Effector memory CD8-positive, alpha-beta T cell (primary cell): ENCODE measurements at regions not wholly inside any gene's neighbourhood (a gene's known extent, or its start where the extent isn't known, plus 50 kb on each side); places are given as distances from the start of the nearest gene placed in this dataset.

Source experiments
- ATAC-seq: fragments of 150-1000 bp; cut with Tn5 transposase; replicated peaks from 2 replicates; pipeline ENCODE4 v1.10.0; 2021; ENCODE audit warnings: mild to moderate bottlenecking, moderate library complexity
- DNase-seq, 3 experiments: peaks; one replicate each; pipeline ENCODE4 v3.0.0; 2021
- H3K27ac Mint-ChIP-seq, 2 donors: one replicate each; pipeline ENCODE4 v1.8.0; 2022; ENCODE audit warnings: mild to moderate bottlenecking in 2 of 2, mixed read lengths in 2 of 2, moderate library complexity in 2 of 2
- H3K27me3 Mint-ChIP-seq, 2 donors: one replicate each; pipeline ENCODE4 v1.8.0; 2022; ENCODE audit warnings: mixed read lengths in 2 of 2
- H3K36me3 Mint-ChIP-seq: one replicate; pipeline ENCODE4 v1.8.0; 2022; ENCODE audit warnings: mild to moderate bottlenecking, moderate library complexity, mixed read lengths; ENCODE audit not compliant: insufficient read depth
- H3K4me1 Mint-ChIP-seq, 2 donors: one replicate each; pipeline ENCODE4 v1.8.0; 2022; ENCODE audit warnings: low read depth in 2 of 2, mixed read lengths in 2 of 2
- H3K4me3 Mint-ChIP-seq, 2 donors: one replicate each; pipeline ENCODE4 v1.8.0; 2022; ENCODE audit warnings: mild to moderate bottlenecking in 2 of 2, mixed read lengths in 2 of 2, moderate library complexity in 2 of 2
- H3K9me3 Mint-ChIP-seq, 2 donors: one replicate each; pipeline ENCODE4 v1.8.0; 2022; ENCODE audit warnings: mixed read lengths in 2 of 2

- no peak for DNase-seq
- Mint-ChIP-seq H3K36me3 (no peaks in the 10 kb centered on the region), H3K4me1 (no peaks in the 10 kb centered on the region), H3K27me3 (no peaks in the 10 kb centered on the region), H3K9me3 (peaks cover 0 to 7% of the 10 kb centered on the region in 2 donors), H3K27ac (no peak overlapping the region), H3K4me3 (no peak overlapping the region)
- ATAC-seq, result no peak
These were observed 242.1 kb upstream of the THRB start for GRCh38 chr3:24736701-24737100.

GRCh38 chr3:24740326-24740725 is 245.7 kb upstream of the THRB start:
- H3K4me3 Mint-ChIP-seq, result no peak overlapping the region
- H3K36me3 Mint-ChIP-seq, result no peaks in the 10 kb centered on the region
- no peaks in the 10 kb centered on the region for H3K4me1 Mint-ChIP-seq
- no peak overlapping the region for H3K27ac Mint-ChIP-seq
- DNase-seq (no peak), ATAC-seq (no peak)
- no peaks in the 10 kb centered on the region for H3K27me3 Mint-ChIP-seq
- H3K9me3 Mint-ChIP-seq, result peaks cover 0 to 12% of the 10 kb centered on the region in 2 donors

- ATAC-seq (no peak), DNase-seq (no peak)
- Mint-ChIP-seq H3K36me3 (no peaks in the 10 kb centered on the region), H3K4me1 (no peaks in the 10 kb centered on the region), H3K4me3 (no peak overlapping the region), H3K9me3 (peaks cover 0 to 7% of the 10 kb centered on the region in 2 donors), H3K27me3 (no peaks in the 10 kb centered on the region), H3K27ac (no peak overlapping the region)
These were observed 246.9 kb upstream of the THRB start for GRCh38 chr3:24741506-24741905.

GRCh38 chr3:24748520-24748919 is 253.9 kb upstream of the THRB start:
- Mint-ChIP-seq H3K27me3 (no peaks in the 10 kb centered on the region), H3K36me3 (no peaks in the 10 kb centered on the region), H3K4me1 (no peaks in the 10 kb centered on the region), H3K9me3 (peaks cover 3 to 12% of the 10 kb centered on the region in 2 donors), H3K27ac (no peak overlapping the region), H3K4me3 (no peak overlapping the region)
- ATAC-seq (no peak), DNase-seq (no peak)

- H3K36me3 Mint-ChIP-seq, result no peaks in the 10 kb centered on the region
- no peaks in the 10 kb centered on the region for H3K27me3 Mint-ChIP-seq
- no peak overlapping the region for H3K27ac Mint-ChIP-seq
- no peak overlapping the region for H3K4me3 Mint-ChIP-seq
- peaks cover 2 to 12% of the 10 kb centered on the region in 2 donors for H3K9me3 Mint-ChIP-seq
- DNase-seq, result no peak
- ATAC-seq, result no peak
- H3K4me1 Mint-ChIP-seq, result no peaks in the 10 kb centered on the region
These were observed 256.4 kb upstream of the THRB start for GRCh38 chr3:24751020-24751419.

GRCh38 chr3:24756101-24756888 is 261.6 kb upstream of the THRB start:
- no peak for DNase-seq
- H3K9me3 Mint-ChIP-seq, result peaks cover 2 to 18% of the 10 kb centered on the region in 2 donors
- H3K36me3 Mint-ChIP-seq, result no peaks in the 10 kb centered on the region
- no peaks in the 10 kb centered on the region for H3K4me1 Mint-ChIP-seq
- H3K27ac Mint-ChIP-seq, result no peak overlapping the region
- H3K27me3 Mint-ChIP-seq, result no peaks in the 10 kb centered on the region
- no peak overlapping the region for H3K4me3 Mint-ChIP-seq
- no peak for ATAC-seq

GRCh38 chr3:24763393-24763792 is 268.7 kb upstream of the THRB start:
- H3K36me3 Mint-ChIP-seq, result no peaks in the 10 kb centered on the region
- no peak overlapping the region for H3K27ac Mint-ChIP-seq
- H3K4me1 Mint-ChIP-seq, result no peaks in the 10 kb centered on the region
- H3K27me3 Mint-ChIP-seq, result no peaks in the 10 kb centered on the region
- H3K9me3 Mint-ChIP-seq, result peaks cover 0 to 2% of the 10 kb centered on the region in 2 donors
- no peak for ATAC-seq
- H3K4me3 Mint-ChIP-seq, result no peak overlapping the region
- DNase-seq, result no peak

- ATAC-seq, result no peak
- peaks cover 0 to 4% of the 10 kb centered on the region in 2 donors for H3K9me3 Mint-ChIP-seq
- no peak for DNase-seq
- no peaks in the 10 kb centered on the region for H3K4me1 Mint-ChIP-seq
- H3K4me3 Mint-ChIP-seq, result no peak overlapping the region
- H3K27ac Mint-ChIP-seq, result no peak overlapping the region
- H3K27me3 Mint-ChIP-seq, result no peaks in the 10 kb centered on the region
- no peaks in the 10 kb centered on the region for H3K36me3 Mint-ChIP-seq
These were observed 269.7 kb upstream of the THRB start for GRCh38 chr3:24764236-24764915.

- DNase-seq, result no peak
- no peaks in the 10 kb centered on the region for H3K27me3 Mint-ChIP-seq
- H3K27ac Mint-ChIP-seq, result no peak overlapping the region
- no peaks in the 10 kb centered on the region for H3K4me1 Mint-ChIP-seq
- ATAC-seq, result no peak
- no peaks in the 10 kb centered on the region for H3K36me3 Mint-ChIP-seq
- peaks cover 0 to 4% of the 10 kb centered on the region in 2 donors for H3K9me3 Mint-ChIP-seq
- H3K4me3 Mint-ChIP-seq, result no peak overlapping the region
These were observed 270.7 kb upstream of the THRB start for GRCh38 chr3:24765399-24765798.

- Mint-ChIP-seq H3K27me3 (no peaks in the 10 kb centered on the region), H3K4me3 (no peak overlapping the region), H3K36me3 (no peaks in the 10 kb centered on the region), H3K9me3 (peaks cover 6% of the 10 kb centered on the region in 2 donors), H3K27ac (no peak overlapping the region), H3K4me1 (no peaks in the 10 kb centered on the region)
- DNase-seq (no peak), ATAC-seq (no peak)
These were observed 275.3 kb upstream of the THRB start for GRCh38 chr3:24769918-24770317.

GRCh38 chr3:24773798-24774197 is 279.1 kb upstream of the THRB start:
- Mint-ChIP-seq H3K9me3 (peaks cover 4 to 6% of the 10 kb centered on the region in 2 donors), H3K27me3 (no peaks in the 10 kb centered on the region), H3K27ac (no peak overlapping the region), H3K4me1 (no peaks in the 10 kb centered on the region), H3K36me3 (peaks cover 3% of the 10 kb centered on the region), H3K4me3 (no peak overlapping the region)
- DNase-seq (no peak), ATAC-seq (no peak)

- no peaks in the 10 kb centered on the region for H3K27me3 Mint-ChIP-seq
- DNase-seq (no peak), ATAC-seq (no peak)
- H3K27ac Mint-ChIP-seq, result no peak overlapping the region
- H3K36me3 Mint-ChIP-seq, result peaks cover 3% of the 10 kb centered on the region
- peaks cover 2 to 12% of the 10 kb centered on the region in 2 donors for H3K9me3 Mint-ChIP-seq
- no peaks in the 10 kb centered on the region for H3K4me1 Mint-ChIP-seq
- no peak overlapping the region for H3K4me3 Mint-ChIP-seq
These were observed 286.3 kb upstream of the THRB start for GRCh38 chr3:24780991-24781390.

GRCh38 chr3:24781454-24781853 is 286.8 kb upstream of the THRB start:
- no peaks in the 10 kb centered on the region for H3K4me1 Mint-ChIP-seq
- no peak overlapping the region for H3K4me3 Mint-ChIP-seq
- peaks cover 3% of the 10 kb centered on the region for H3K36me3 Mint-ChIP-seq
- H3K9me3 Mint-ChIP-seq, result peaks cover 3 to 14% of the 10 kb centered on the region in 2 donors
- H3K27ac Mint-ChIP-seq, result no peak overlapping the region
- no peak for ATAC-seq
- no peak for DNase-seq
- no peaks in the 10 kb centered on the region for H3K27me3 Mint-ChIP-seq

- no peak for ATAC-seq
- Mint-ChIP-seq H3K4me3 (no peak overlapping the region), H3K36me3 (no peaks in the 10 kb centered on the region), H3K9me3 (peaks cover 15 to 21% of the 10 kb centered on the region in 2 donors), H3K27ac (no peak overlapping the region), H3K27me3 (no peaks in the 10 kb centered on the region), H3K4me1 (no peaks in the 10 kb centered on the region)
- no peak for DNase-seq
These were observed 299.2 kb upstream of the THRB start for GRCh38 chr3:24793896-24794295.
